ENCODE measurements at regions not wholly inside any gene's neighbourhood (a gene's known extent, or its start where the extent isn't known, plus 50 kb on each side); places are given as distances from the start of the nearest gene placed in this dataset.

DNA sequence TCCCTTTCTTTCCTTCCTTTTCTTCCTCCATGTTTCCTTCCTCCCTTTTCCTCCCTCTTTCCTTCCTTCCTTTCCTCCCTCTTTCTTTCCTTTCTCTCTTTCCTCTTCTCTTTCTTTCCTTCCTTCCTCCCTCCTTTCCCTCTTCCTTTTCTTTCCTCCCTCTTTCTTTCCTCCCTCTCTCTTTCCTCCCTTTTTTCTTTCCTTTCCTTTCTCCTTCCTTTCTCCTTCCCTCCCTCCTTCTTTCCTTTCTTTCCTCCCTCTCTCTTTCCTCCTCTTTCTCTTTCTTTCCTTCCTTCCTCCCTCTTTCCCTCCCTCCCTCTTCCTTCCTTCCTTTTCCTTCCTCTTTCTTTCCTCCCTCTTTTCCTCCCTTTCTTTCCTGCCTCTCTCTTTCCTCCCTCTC lies 86.3 kb upstream of the FERMT1 start:
- Histone ChIP-seq H2AK5ac (ENCODE audit: low read depth, low read length) (no peak overlapping the region), H4K20me1 (replicated peaks in 1 of 2; ENCODE audit: control insufficient read depth in 1 of 2, insufficient read depth in 2 of 2, low read length in 2 of 2) (no peaks in the 10 kb centered on the region), H3K18ac (ENCODE audit: extremely low read depth, low read length) (no peak overlapping the region), H3K56ac (replicated peaks; ENCODE audit: insufficient read length, low read depth, low read length) (no peak overlapping the region), H2BK120ac (replicated peaks; ENCODE audit: low read depth, low read length) (no peak overlapping the region), H4K5ac (ENCODE audit: insufficient read length, low read depth, low read length) (no peak overlapping the region), H4K8ac (ENCODE audit: extremely low read depth, insufficient read depth, low read length) (no peak overlapping the region), H4K91ac (replicated peaks; ENCODE audit: insufficient read length, low read length) (no peak overlapping the region), H2BK5ac (ENCODE audit: low read depth, low read length) (no peak overlapping the region), H3K79me2 (ENCODE audit: control insufficient read depth in 1 of 2, insufficient read depth in 2 of 2, low read length in 2 of 2) (no peaks in the 10 kb centered on the region), H3K4me1 (replicated peaks in 1 of 4; ENCODE audit: control insufficient read depth in 3 of 4, insufficient read depth in 4 of 4, low read length in 3 of 4) (no peaks in the 10 kb centered on the region), H3K79me1 (ENCODE audit: low read depth, low read length) (no peaks in the 10 kb centered on the region), H3K4me2 (ENCODE audit: insufficient read depth in 1 of 2, low read depth in 2 of 2, low read length in 2 of 2) (no peak overlapping the region), H3K4ac (replicated peaks; ENCODE audit: insufficient read length, low read depth, low read length) (no peak overlapping the region), H2AFZ (ENCODE audit: low read length) (no peak overlapping the region), H3K23ac (ENCODE audit: insufficient read length) (no peak overlapping the region), H2BK15ac (ENCODE audit: low read length) (no peak overlapping the region), H3K27me3 (replicated peaks in 1 of 4; ENCODE audit: control insufficient read depth in 3 of 4, extremely low read depth in 1 of 4, insufficient read depth in 3 of 4, low read length in 3 of 4) (no peaks in the 10 kb centered on the region), H2BK12ac (ENCODE audit: low read depth, low read length) (no peak overlapping the region), H3K4me3 (ENCODE audit: extremely low read depth in 1 of 4, insufficient read depth in 2 of 4, low read depth in 3 of 4, low read length in 4 of 4) (no peak overlapping the region), H3K9me3 (ENCODE audit: insufficient read depth in 2 of 2, low read depth in 1 of 2, low read length in 1 of 2) (no peaks in the 10 kb centered on the region; a peak in 1 of 4 replicates), H3K36me3 (ENCODE audit: control insufficient read depth in 2 of 4, insufficient read depth in 4 of 4, low read length in 3 of 4) (no peaks in the 10 kb centered on the region), H3K9ac (replicated peaks in 1 of 4; ENCODE audit: extremely low read depth in 1 of 4, low read depth in 3 of 4, low read length in 3 of 4) (no peak overlapping the region), H3K23me2 (ENCODE audit: low read depth, low read length) (0 out of 2 replicates have a peak, but pooled peaks cover 1% of the 10 kb centered on the region), H2BK20ac (ENCODE audit: low read length) (no peak overlapping the region), H3K14ac (ENCODE audit: insufficient read length) (no peak overlapping the region), H3K27ac (ENCODE audit: low read depth, low read length) (no peak overlapping the region)
- ChIA-PET CTCF (ENCODE audit: partially characterized antibody) (no interaction called here), POLR2A (ENCODE audit: partially characterized antibody) (no interaction called here)
- TF ChIP-seq, protein P1, sequence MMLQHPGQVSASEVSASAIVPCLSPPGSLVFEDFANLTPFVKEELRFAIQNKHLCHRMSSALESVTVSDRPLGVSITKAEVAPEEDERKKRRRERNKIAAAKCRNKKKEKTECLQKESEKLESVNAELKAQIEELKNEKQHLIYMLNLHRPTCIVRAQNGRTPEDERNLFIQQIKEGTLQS (IDR thresholded peaks at IDR 0.05; ENCODE audit: insufficient read depth, low read depth, low read length): no peak
- no peak for TF ChIP-seq HDAC2 (IDR thresholded peaks at IDR 0.05; ENCODE audit: borderline replicate concordance in 1 of 2, low read depth in 2 of 2, low read length in 2 of 2)
- no peak for TF ChIP-seq HDAC6 (IDR thresholded peaks at IDR 0.05; ENCODE audit: low read depth, low read length)
- no peak for TF ChIP-seq SP4 (IDR thresholded peaks at IDR 0.05; ENCODE audit: low read length)
- TF ChIP-seq NRF1 (IDR thresholded peaks at IDR 0.05; ENCODE audit: low read depth, low read length): no peak
- TF ChIP-seq, protein P2, sequence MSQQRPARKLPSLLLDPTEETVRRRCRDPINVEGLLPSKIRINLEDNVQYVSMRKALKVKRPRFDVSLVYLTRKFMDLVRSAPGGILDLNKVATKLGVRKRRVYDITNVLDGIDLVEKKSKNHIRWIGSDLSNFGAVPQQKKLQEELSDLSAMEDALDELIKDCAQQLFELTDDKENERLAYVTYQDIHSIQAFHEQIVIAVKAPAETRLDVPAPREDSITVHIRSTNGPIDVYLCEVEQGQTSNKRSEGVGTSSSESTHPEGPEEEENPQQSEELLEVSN (IDR thresholded peaks at IDR 0.05): no peak
- no peak for TF ChIP-seq TCF12 (IDR thresholded peaks at IDR 0.05; ENCODE audit: low read depth, low read length)
- no peak for FAIRE-seq
- no peak for DNase-seq (ENCODE audit: low read depth in 1 of 2, low spot score in 2 of 2)
